MM.1S (cell line): ENCODE measurements at regions not wholly inside any gene's neighbourhood (a gene's known extent, or its start where the extent isn't known, plus 50 kb on each side); places are given as distances from the start of the nearest gene placed in this dataset.

Experiments used
- DNase-seq: peaks from one replicate; pipeline ENCODE4 v3.0.0-alpha.2; 2015
- H2AFZ ChIP-seq: fragments of 300-600 bp; sonication (generic); 2 replicates; pipeline ENCODE4 v1.6.0; 2016; ENCODE audit warnings: antibody characterized with exemption, low read length
- H3F3A ChIP-seq: fragments of 300-600 bp; sonication (generic); 2 replicates; pipeline ENCODE4 v1.6.1; 2016; ENCODE audit warnings: mild to moderate bottlenecking, antibody characterized with exemption, low read length, moderate library complexity, mixed read lengths; ENCODE audit not compliant: insufficient read depth
- H3K27ac ChIP-seq: fragments of 300-600 bp; sonication (generic); 2 replicates; pipeline ENCODE4 v1.5.1; 2016; ENCODE audit warnings: mild to moderate bottlenecking, low read length
- H3K27me3 ChIP-seq: fragments of 300-600 bp; sonication (generic); replicated peaks from 2 replicates; pipeline ENCODE4 v1.6.0; 2016; ENCODE audit warnings: low read length; ENCODE audit not compliant: insufficient read depth
- H3K36me3 ChIP-seq: fragments of 300-600 bp; sonication (generic); replicated peaks from 2 replicates; pipeline ENCODE4 v1.6.1; 2016; ENCODE audit warnings: mild to moderate bottlenecking, low read length, mixed read lengths; ENCODE audit not compliant: insufficient read depth
- H3K4me1 ChIP-seq: fragments of 300-600 bp; sonication (generic); 2 replicates; pipeline ENCODE4 v1.6.1; 2016; ENCODE audit warnings: low read length, mixed read lengths
- H3K4me2 ChIP-seq: fragments of 300-600 bp; sonication (generic); 2 replicates; pipeline ENCODE4 v1.6.0; 2016; ENCODE audit warnings: low read depth, low read length
- H3K4me3 ChIP-seq: fragments of 300-600 bp; sonication (generic); 2 replicates; pipeline ENCODE4 v1.5.1; 2016; ENCODE audit warnings: low read length, mixed read lengths
- H3K79me2 ChIP-seq: fragments of 300-600 bp; sonication (generic); 2 replicates; pipeline ENCODE4 v1.6.1; 2016; ENCODE audit warnings: mixed run types, low read length, mixed read lengths
- H3K9ac ChIP-seq: fragments of 300-600 bp; sonication (generic); 2 replicates; pipeline ENCODE4 v1.6.1; 2016; ENCODE audit warnings: low read length, mixed read lengths
- H3K9me2 ChIP-seq: fragments of 300-600 bp; sonication (generic); replicated peaks from 2 replicates; pipeline ENCODE4 v1.6.1; 2016; ENCODE audit warnings: mild to moderate bottlenecking, low read length, mixed read lengths; ENCODE audit not compliant: insufficient read depth
- H3K9me3 ChIP-seq: fragments of 300-600 bp; sonication (generic); replicated peaks from 2 replicates; pipeline ENCODE4 v1.6.1; 2016; ENCODE audit warnings: mild to moderate bottlenecking, low read length, mixed read lengths; ENCODE audit not compliant: insufficient read depth
- H4K20me1 ChIP-seq: fragments of 300-600 bp; sonication (generic); 2 replicates; pipeline ENCODE4 v1.6.1; 2016; ENCODE audit warnings: mild to moderate bottlenecking, low read length, moderate library complexity, mixed read lengths; ENCODE audit not compliant: insufficient read depth
- CTCF ChIP-seq: fragments of 300-600 bp; sonication (generic); IDR thresholded peaks from 2 replicates; pipeline ENCODE4 v1.5.1; 2016; ENCODE audit warnings: antibody characterized with exemption, low read length, mixed read lengths
- EZH2 ChIP-seq: fragments of 300-600 bp; sonication (generic); optimal IDR thresholded peaks from 2 replicates; pipeline ENCODE3; 2017; ENCODE audit warnings: low read depth, mild to moderate bottlenecking, antibody characterized with exemption, low read length, mixed read lengths
- EZH2phosphoT487 ChIP-seq: fragments of 300-600 bp; sonication (generic); IDR thresholded peaks from 2 replicates; pipeline ENCODE4 v1.6.1; 2018; ENCODE audit warnings: antibody characterized with exemption, low read length

DNA sequence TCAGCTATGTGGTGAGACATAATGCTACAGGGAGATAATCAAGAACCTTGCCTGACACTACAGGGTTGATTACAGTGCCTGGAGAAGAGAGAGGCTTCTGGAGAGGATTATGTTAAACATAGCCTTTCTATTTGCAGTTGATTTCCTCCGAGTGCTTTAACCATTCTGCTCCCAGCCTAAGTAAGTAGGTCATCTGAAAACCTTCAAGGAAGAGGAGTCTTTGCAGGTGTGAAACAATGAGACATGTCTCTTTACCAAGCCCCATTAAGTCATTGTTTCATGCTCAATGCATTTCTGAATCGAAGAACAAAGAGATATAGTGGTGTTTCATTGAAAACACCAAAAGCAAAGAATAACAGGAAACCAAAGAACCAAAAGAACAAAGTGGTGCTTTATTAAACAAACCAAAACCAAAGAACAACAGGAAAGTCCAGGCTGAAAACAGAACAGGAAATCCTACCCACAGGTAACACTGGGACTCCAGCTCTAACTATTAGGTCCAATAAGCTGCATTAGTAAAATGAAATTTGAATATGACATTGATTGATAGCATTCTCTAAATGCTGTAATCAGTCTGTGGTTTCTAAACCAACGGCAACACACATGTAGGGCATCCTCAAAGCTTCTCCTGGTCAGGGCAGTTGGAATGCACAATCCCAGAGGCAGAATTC is 113.3 kb upstream of the SPATA31D4 start:
- Histone ChIP-seq H3K27ac (peak overlapping the region; percentile 57), H3K27me3 (peaks cover under 1% of the 10 kb centered on the region; the same call in 1 of the 2 replicates), H3F3A (peaks cover 20% of the 10 kb centered on the region), H2AFZ (no peak overlapping the region), H3K4me1 (peaks cover 31% of the 10 kb centered on the region), H3K4me3 (peak overlapping the region; percentile 1; the same call in 1 of the 2 replicates), H3K36me3 (no peaks in the 10 kb centered on the region), H3K4me2 (peak overlapping the region; percentile 56), H3K9ac (no peak overlapping the region), H3K9me3 (no peaks in the 10 kb centered on the region), H3K79me2 (no peaks in the 10 kb centered on the region), H3K9me2 (no peaks in the 10 kb centered on the region), H4K20me1 (no peaks in the 10 kb centered on the region)
- DNase-seq: peak; percentile 93
- TF ChIP-seq CTCF (no peak), EZH2phosphoT487 (no peak), EZH2 (no peak)

DNA sequence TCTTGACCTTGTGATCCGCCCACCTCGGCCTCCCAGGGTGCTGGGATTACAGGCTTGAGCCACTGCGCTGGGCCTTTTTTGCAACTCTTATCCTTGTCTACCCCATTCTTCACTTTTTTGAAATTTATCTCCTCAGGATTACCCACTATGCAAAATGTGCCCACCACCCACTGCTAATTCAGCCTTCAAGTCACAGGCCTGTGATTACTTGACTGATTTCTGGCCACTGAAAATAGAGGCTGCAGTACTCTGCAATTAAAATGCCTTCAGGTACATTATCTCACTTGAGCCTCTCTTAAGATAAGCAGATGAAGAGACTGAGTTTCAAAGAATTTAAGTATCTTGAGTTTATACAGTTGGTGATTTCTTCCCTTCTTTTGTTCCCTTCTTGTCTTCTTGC is 112.4 kb upstream of the SPATA31D4 start:
- Histone ChIP-seq H3K9me3 (no peaks in the 10 kb centered on the region), H3K9ac (no peak overlapping the region), H2AFZ (no peak overlapping the region), H3F3A (peaks cover 20% of the 10 kb centered on the region), H3K27me3 (peaks cover 3% of the 10 kb centered on the region; the same call in 1 of the 2 replicates), H4K20me1 (no peaks in the 10 kb centered on the region), H3K9me2 (no peaks in the 10 kb centered on the region), H3K79me2 (no peaks in the 10 kb centered on the region), H3K4me2 (peak overlapping the region; percentile 56; the same call in 1 of the 2 replicates), H3K4me1 (peaks cover 31% of the 10 kb centered on the region), H3K36me3 (no peaks in the 10 kb centered on the region), H3K4me3 (no peak overlapping the region), H3K27ac (no peak overlapping the region)
- TF ChIP-seq EZH2 (no peak), EZH2phosphoT487 (no peak), CTCF (no peak)
- no peak for DNase-seq

GRCh38 chr9:81819155-81819554 is 109.1 kb upstream of the SPATA31D4 start:
- H4K20me1 ChIP-seq: no peaks in the 10 kb centered on the region
- H3K36me3 ChIP-seq: no peaks in the 10 kb centered on the region
- peaks cover 3% of the 10 kb centered on the region for H3K27me3 ChIP-seq
- peaks cover 16% of the 10 kb centered on the region for H3F3A ChIP-seq
- no peak overlapping the region for H3K27ac ChIP-seq
- no peak overlapping the region for H2AFZ ChIP-seq
- H3K79me2 ChIP-seq: no peaks in the 10 kb centered on the region
- H3K4me2 ChIP-seq: no peak overlapping the region
- no peaks in the 10 kb centered on the region for H3K9me2 ChIP-seq
- H3K4me3 ChIP-seq: no peak overlapping the region
- DNase-seq: no peak
- no peaks in the 10 kb centered on the region for H3K9me3 ChIP-seq
- TF ChIP-seq CTCF: no peak
- no peak for TF ChIP-seq EZH2
- TF ChIP-seq EZH2phosphoT487: no peak
- H3K4me1 ChIP-seq: peaks cover 18% of the 10 kb centered on the region
- no peak overlapping the region for H3K9ac ChIP-seq
